ENCODE measurements at regions not wholly inside any gene's neighbourhood (a gene's known extent, or its start where the extent isn't known, plus 50 kb on each side); places are given as distances from the start of the nearest gene placed in this dataset.
A peak's percentile ranks its signal among the peaks of the same experiment; 100 is the strongest.

GRCh38 chr1:209248649-209249279, 334.8 kb upstream of the CAMK1G start:
- peak; percentile 56 for DNase-seq

- no peak for DNase-seq
Observed at GRCh38 chr1:209249280-209249670, 334.2 kb upstream of the CAMK1G start.

GRCh38 chr1:209249785-209250440, 333.6 kb upstream of the CAMK1G start:
- peak; percentile 12 for DNase-seq

GRCh38 chr1:209250861-209251636, 332.5 kb upstream of the CAMK1G start:
- DNase-seq: no peak

- DNase-seq: no peak
Observed at GRCh38 chr1:209256766-209257350, 326.7 kb upstream of the CAMK1G start.

- no peak for DNase-seq
Observed at GRCh38 chr1:209257454-209257853, 326.1 kb upstream of the CAMK1G start.

- DNase-seq: no peak
Observed at GRCh38 chr1:209260136-209260535, 323.4 kb upstream of the CAMK1G start.

- no peak for DNase-seq
Observed at GRCh38 chr1:209262631-209263030, 320.9 kb upstream of the CAMK1G start.

GRCh38 chr1:209265301-209265700, 318.2 kb upstream of the CAMK1G start:
- no peak for DNase-seq

GRCh38 chr1:209266590-209267205, 316.8 kb upstream of the CAMK1G start:
- DNase-seq: peak; percentile 15

GRCh38 chr1:209267968-209268367, 315.5 kb upstream of the CAMK1G start:
- DNase-seq: no peak

GRCh38 chr1:209268479-209268878, 315.0 kb upstream of the CAMK1G start:
- DNase-seq: no peak

- DNase-seq: no peak
Observed at GRCh38 chr1:209276321-209276720, 307.2 kb upstream of the CAMK1G start.

GRCh38 chr1:209277662-209278061, 305.9 kb upstream of the CAMK1G start:
- DNase-seq: no peak

- peak; percentile 41 for DNase-seq
Observed at GRCh38 chr1:209291715-209292114, 291.8 kb upstream of the CAMK1G start.

GRCh38 chr1:209302779-209303568, 280.5 kb upstream of the CAMK1G start:
- no peak for DNase-seq

- no peak for DNase-seq
Observed at GRCh38 chr1:209304166-209304565, 279.3 kb upstream of the CAMK1G start.

- no peak for DNase-seq
Observed at GRCh38 chr1:209305221-209305954, 278.1 kb upstream of the CAMK1G start.

GRCh38 chr1:209307846-209308245, 275.7 kb upstream of the CAMK1G start:
- DNase-seq: peak; percentile 40

GRCh38 chr1:209309198-209309597, 274.3 kb upstream of the CAMK1G start:
- DNase-seq: no peak

- DNase-seq: no peak
Observed at GRCh38 chr1:209311770-209312169, 271.7 kb upstream of the CAMK1G start.

GRCh38 chr1:209316929-209317328, 266.6 kb upstream of the CAMK1G start:
- no peak for DNase-seq
